22Rv1 (cell line): ENCODE measurements at regions not wholly inside any gene's neighbourhood (a gene's known extent, or its start where the extent isn't known, plus 50 kb on each side); places are given as distances from the start of the nearest gene placed in this dataset.

ENCODE experiments used
- H3K27ac ChIP-seq: fragments of 450-650 bp; 2 replicates; pipeline ENCODE4 v1.5.1; 2017
- ZFX ChIP-seq: fragments of 450-650 bp; IDR thresholded peaks from 2 replicates; pipeline ENCODE4 v1.6.1; 2017; ENCODE audit warnings: antibody characterized with exemption, borderline replicate concordance
- TF ChIP-seq, protein P1 (sequence below): fragments of 450-650 bp; IDR thresholded peaks from 2 replicates; pipeline ENCODE4 v1.5.1; 2017; ENCODE audit warnings: mild to moderate bottlenecking

DNA sequence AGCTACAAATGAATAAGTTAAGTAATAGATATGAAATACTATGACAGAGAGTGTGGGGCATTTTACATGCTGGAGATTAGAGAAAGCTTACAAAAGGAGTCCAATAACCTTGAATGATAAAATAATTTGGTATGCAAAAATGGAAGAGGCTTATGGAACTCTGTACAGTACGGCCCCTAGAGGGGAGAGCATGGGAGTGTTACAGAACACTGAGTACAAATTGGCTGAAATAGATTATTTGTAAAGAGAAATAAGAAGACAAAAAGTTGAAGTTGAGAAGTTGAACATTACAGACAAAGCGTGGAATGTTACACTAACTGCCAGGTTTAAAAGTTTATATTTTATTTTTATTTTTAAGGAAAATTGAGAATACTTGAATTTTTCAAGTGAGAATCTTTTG lies 192.1 kb upstream of the DOK6 start:
- TF ChIP-seq, protein P1, sequence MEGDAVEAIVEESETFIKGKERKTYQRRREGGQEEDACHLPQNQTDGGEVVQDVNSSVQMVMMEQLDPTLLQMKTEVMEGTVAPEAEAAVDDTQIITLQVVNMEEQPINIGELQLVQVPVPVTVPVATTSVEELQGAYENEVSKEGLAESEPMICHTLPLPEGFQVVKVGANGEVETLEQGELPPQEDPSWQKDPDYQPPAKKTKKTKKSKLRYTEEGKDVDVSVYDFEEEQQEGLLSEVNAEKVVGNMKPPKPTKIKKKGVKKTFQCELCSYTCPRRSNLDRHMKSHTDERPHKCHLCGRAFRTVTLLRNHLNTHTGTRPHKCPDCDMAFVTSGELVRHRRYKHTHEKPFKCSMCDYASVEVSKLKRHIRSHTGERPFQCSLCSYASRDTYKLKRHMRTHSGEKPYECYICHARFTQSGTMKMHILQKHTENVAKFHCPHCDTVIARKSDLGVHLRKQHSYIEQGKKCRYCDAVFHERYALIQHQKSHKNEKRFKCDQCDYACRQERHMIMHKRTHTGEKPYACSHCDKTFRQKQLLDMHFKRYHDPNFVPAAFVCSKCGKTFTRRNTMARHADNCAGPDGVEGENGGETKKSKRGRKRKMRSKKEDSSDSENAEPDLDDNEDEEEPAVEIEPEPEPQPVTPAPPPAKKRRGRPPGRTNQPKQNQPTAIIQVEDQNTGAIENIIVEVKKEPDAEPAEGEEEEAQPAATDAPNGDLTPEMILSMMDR = no peak

DNA sequence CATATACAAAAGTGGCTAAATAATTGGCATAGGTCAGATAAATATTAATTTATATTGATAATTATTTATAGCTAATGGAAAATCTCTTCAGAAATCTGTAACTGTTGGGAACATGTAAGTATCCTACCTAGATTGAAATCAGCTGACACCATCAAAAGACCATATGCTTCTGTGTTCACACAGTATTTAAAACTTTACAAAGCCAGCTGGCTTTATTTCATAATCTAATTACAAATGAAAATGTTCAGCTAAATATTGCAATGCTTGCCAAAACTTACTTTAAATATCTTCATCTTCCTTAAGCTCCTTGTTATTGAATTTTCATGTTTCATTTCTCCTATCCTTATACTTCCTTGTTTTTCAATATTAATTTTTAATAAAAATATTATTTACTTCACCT lies 190.9 kb upstream of the DOK6 start:
- H3K27ac ChIP-seq = no peak overlapping the region
- no peak for TF ChIP-seq ZFX
- TF ChIP-seq, protein P1 = no peak

More for the DNA sequence above, 192.1 kb upstream of the DOK6 start:
- H3K27ac ChIP-seq = no peak overlapping the region

DNA sequence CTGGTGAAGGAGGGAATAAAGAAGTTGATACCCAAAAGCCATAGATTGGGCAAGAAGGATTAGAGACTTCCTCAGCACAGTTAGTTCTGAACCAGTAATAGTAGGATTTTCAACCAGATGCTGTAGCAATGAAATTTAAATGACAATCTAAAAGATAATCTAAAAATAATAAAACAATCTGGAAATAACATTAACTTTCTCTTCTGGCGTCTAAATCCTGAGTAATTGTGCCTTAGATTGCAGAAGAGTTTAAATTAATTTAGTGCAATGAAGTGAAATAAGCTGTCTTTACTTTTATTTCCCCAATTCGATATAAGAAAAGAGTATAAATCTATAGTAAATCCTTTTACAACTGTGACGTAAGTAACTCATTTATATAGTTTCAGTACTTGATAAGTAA lies 186.8 kb upstream of the DOK6 start:
- no peak overlapping the region for H3K27ac ChIP-seq
- TF ChIP-seq ZFX = no peak
- TF ChIP-seq, protein P1 = no peak

DNA sequence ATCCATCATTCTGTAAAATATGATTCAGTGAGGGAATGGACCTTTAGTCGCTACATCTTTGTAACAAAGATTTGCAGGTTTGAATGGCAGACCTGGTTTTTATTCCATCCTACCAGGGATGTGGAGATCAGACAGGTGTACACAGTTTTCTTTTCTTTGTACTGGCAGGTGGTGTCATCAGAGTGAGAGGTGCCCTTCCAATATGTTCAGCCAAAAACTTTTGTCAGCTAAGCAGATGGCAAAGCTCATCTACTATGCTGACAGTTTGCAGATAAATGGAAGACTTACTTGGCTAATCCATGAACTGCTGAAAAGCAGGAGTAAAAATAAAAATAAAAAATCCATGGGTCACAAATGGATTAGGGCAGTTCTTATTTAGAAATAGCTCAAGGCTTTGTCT lies 185.5 kb upstream of the DOK6 start:
- no peak overlapping the region for H3K27ac ChIP-seq
- TF ChIP-seq, protein P1 = no peak
- TF ChIP-seq ZFX = no peak

DNA sequence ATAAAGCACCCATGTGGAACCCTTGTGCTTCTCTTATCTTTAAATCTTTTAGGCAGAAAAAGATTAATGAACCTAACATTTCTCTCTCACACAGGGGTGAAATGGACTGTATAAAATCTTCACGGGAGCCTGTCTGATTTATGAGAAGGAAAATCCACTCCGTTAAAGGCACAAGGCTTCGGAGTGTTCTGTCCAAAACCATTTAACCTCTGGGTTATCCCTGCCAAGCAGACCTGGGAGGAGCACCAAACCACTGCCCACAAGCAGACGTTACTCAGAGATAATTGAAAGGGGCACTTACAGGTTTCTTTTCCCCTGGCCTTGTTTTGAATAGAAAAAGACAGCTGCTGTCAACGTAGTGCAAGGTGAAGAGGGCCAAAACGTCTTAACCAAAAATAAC lies 184.4 kb upstream of the DOK6 start:
- no peak for TF ChIP-seq ZFX
- TF ChIP-seq, protein P1 = no peak

DNA sequence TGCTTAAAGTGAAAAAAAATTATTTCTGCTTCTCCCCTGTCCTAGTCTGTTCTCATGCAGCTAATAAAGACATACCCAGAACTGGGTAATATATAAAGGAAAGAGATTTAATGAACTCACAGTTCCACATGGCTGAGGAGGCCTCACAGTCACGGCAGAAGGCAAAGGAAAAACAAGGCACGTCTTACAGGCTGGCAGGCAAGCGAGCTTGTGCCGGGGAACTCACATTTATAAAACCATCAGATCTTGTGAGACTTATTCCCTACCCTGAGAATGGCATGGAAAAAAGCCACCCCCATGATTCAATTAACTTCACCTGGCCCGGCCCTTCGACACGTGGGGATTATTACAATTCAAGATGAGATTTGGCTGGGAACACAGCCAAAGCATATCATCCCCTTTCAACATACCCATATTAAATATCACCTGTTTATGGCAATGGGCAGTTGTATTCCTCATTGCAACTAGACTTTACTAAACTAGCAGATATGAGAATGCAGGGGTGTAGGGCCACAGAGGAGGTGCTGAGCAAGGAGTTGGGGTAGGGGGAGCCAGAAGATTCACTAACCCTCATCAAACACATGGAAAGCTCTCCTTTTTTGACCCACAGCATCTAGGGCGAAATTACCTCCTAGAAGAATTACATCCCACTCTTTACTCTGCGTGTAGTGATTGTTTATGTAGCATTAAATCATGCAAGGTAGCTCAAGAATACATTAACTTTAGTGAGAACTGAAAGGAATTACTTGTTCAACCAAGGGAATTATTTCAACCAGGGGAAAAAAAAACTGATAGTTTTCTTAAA lies 183.3 kb upstream of the DOK6 start:
- TF ChIP-seq ZFX = no peak
- TF ChIP-seq, protein P1 = no peak
- no peak overlapping the region for H3K27ac ChIP-seq

More for the DNA sequence above, 184.4 kb upstream of the DOK6 start:
- no peak overlapping the region for H3K27ac ChIP-seq

DNA sequence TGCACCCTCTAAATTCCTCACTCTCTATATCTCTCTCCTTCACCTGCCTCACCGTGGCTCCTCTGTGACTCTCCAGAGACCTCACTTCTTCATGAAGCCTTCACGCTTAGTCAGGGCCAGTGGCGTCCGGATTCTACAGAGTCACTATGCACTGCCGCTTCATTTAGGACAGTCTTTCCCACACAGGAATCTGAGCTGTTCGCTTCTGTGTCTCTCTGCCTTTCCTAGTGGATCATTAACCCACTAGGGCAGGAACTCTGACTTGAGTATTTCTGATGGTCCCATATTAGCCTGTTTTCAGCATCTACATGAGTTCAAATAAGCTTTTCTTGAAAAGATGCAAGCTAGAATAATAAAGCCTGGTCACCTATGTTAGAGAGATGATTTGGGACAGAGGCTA lies 180.2 kb upstream of the DOK6 start:
- TF ChIP-seq, protein P1 = no peak
- no peak for TF ChIP-seq ZFX
- no peak overlapping the region for H3K27ac ChIP-seq
